Osteocyte (in vitro differentiated cells): ENCODE measurements at regions not wholly inside any gene's neighbourhood (a gene's known extent, or its start where the extent isn't known, plus 50 kb on each side); places are given as distances from the start of the nearest gene placed in this dataset.

Experiments
- DNase-seq: peaks from one replicate; pipeline ENCODE4 v3.0.0; 2021; ENCODE audit warnings: mixed read lengths; ENCODE audit not compliant: unreplicated experiment; ENCODE audit errors: extremely low spot score
- H3K27ac Mint-ChIP-seq: one replicate; pipeline ENCODE4 v1.8.0; 2021; ENCODE audit warnings: mild to moderate bottlenecking, mixed read lengths; ENCODE audit not compliant: unreplicated experiment
- H3K27me3 Mint-ChIP-seq: one replicate; pipeline ENCODE4 v1.8.0; 2021; ENCODE audit warnings: mixed read lengths; ENCODE audit not compliant: unreplicated experiment
- H3K36me3 Mint-ChIP-seq: one replicate; pipeline ENCODE4 v1.8.0; 2021; ENCODE audit warnings: mixed read lengths; ENCODE audit not compliant: unreplicated experiment
- H3K4me1 Mint-ChIP-seq: one replicate; pipeline ENCODE4 v1.8.0; 2021; ENCODE audit warnings: mixed read lengths; ENCODE audit not compliant: unreplicated experiment
- H3K4me3 Mint-ChIP-seq: one replicate; pipeline ENCODE4 v1.8.0; 2021; ENCODE audit warnings: mild to moderate bottlenecking, moderate library complexity, mixed read lengths; ENCODE audit not compliant: unreplicated experiment
- H3K9me3 Mint-ChIP-seq: one replicate; pipeline ENCODE4 v1.8.0; 2021; ENCODE audit warnings: mixed read lengths; ENCODE audit not compliant: unreplicated experiment
- TF ChIP-seq, protein P1 (sequence below): fragments of 200-600 bp; sonication (generic); IDR thresholded peaks from 2 replicates; pipeline ENCODE4 v1.5.0; 2021; ENCODE audit warnings: antibody characterized with exemption, mild to moderate bottlenecking, moderate library complexity

DNA sequence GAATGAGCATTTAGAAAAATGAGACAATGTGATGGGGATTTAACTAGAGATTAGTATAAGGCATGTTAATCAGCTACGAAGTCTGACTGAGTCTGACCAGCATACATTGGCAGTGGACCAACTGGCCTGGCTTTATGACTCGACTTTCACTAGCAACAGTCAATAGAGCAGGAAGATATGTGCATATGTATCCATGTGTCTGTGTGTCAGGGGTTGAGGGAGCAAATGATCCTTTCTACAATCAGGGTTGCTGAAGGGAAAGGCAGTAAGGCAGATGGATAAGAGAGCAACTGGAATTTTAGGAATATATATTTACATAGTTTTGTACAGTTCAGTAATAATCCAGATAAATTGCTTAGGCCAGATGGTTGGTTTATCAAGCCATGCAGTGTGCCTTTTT is 645.6 kb downstream of the PLA2G4A start:
- TF ChIP-seq, protein P1, sequence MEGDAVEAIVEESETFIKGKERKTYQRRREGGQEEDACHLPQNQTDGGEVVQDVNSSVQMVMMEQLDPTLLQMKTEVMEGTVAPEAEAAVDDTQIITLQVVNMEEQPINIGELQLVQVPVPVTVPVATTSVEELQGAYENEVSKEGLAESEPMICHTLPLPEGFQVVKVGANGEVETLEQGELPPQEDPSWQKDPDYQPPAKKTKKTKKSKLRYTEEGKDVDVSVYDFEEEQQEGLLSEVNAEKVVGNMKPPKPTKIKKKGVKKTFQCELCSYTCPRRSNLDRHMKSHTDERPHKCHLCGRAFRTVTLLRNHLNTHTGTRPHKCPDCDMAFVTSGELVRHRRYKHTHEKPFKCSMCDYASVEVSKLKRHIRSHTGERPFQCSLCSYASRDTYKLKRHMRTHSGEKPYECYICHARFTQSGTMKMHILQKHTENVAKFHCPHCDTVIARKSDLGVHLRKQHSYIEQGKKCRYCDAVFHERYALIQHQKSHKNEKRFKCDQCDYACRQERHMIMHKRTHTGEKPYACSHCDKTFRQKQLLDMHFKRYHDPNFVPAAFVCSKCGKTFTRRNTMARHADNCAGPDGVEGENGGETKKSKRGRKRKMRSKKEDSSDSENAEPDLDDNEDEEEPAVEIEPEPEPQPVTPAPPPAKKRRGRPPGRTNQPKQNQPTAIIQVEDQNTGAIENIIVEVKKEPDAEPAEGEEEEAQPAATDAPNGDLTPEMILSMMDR = no peak
- no peaks in the 10 kb centered on the region for H3K27me3 Mint-ChIP-seq
- peaks cover 22% of the 10 kb centered on the region for H3K4me1 Mint-ChIP-seq
- DNase-seq = no peak
- H3K4me3 Mint-ChIP-seq = no peak overlapping the region
- no peak overlapping the region for H3K27ac Mint-ChIP-seq
- peaks cover 20% of the 10 kb centered on the region for H3K9me3 Mint-ChIP-seq
- H3K36me3 Mint-ChIP-seq = no peaks in the 10 kb centered on the region

DNA sequence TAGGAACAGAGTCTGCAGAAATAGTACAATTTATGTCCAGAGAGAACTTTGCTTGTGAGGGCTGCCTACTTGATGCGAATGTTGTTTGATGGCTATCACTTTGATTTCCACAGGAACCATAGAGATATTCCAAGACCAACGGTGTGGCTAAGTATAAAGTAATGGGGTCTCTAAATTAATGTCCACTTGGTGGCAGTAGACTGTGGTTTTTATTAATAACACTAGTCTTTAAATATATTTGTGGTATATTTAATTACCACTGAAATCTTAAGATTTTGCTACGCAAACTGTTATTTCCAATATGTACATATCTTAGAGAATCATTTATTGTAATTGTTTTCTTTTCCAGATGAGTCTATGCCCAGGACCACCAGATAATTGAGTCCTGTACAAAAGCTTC is 647.9 kb downstream of the PLA2G4A start:
- TF ChIP-seq, protein P1 = peak; percentile 48
- H3K36me3 Mint-ChIP-seq = no peaks in the 10 kb centered on the region
- H3K4me3 Mint-ChIP-seq = no peak overlapping the region
- H3K27ac Mint-ChIP-seq = no peak overlapping the region
- DNase-seq = no peak
- no peaks in the 10 kb centered on the region for H3K27me3 Mint-ChIP-seq
- peaks cover 16% of the 10 kb centered on the region for H3K4me1 Mint-ChIP-seq
- H3K9me3 Mint-ChIP-seq = peaks cover 20% of the 10 kb centered on the region

DNA sequence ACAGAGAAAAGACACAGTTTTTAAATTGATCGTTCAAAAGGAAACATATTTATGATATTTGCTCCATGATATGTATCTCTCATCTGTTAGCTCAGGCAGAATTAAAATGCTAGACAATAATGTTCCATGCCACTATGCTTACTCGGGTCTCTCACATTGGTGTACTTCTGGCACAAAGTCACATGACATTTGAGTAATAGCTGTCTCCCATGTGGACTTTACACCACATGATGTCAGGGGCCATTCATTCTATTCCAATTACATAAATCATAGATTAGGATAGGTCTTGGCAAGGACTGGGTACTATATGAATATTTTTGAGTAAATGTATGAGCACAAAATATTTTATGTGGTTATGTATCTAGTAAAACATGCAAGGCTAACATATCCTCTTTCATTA is 648.4 kb downstream of the PLA2G4A start:
- H3K4me3 Mint-ChIP-seq = no peak overlapping the region
- H3K9me3 Mint-ChIP-seq = peaks cover 20% of the 10 kb centered on the region
- H3K4me1 Mint-ChIP-seq = peaks cover 12% of the 10 kb centered on the region
- no peak for DNase-seq
- H3K27ac Mint-ChIP-seq = no peak overlapping the region
- no peaks in the 10 kb centered on the region for H3K27me3 Mint-ChIP-seq
- TF ChIP-seq, protein P1 = no peak
- no peaks in the 10 kb centered on the region for H3K36me3 Mint-ChIP-seq

DNA sequence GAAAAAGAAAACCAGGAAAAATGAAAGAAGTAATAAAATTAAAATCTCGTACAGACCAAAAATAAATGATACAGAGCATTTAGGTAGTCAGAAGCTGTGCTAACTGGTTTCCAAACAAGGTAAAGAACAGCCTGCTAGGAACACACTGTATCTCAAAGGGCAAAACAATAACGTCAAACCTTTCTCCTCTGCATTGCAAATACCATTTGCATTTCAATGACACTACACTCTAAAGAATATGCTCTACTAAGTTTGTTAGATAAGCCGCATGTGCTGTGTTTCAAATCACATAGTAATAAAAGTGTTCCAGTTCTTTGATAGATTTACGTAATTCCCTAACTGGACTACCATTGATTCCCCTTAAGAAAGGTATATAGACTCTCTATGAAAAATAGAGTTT is 648.8 kb downstream of the PLA2G4A start:
- Mint-ChIP-seq H3K27me3 (no peaks in the 10 kb centered on the region), H3K27ac (no peak overlapping the region), H3K9me3 (peaks cover 20% of the 10 kb centered on the region), H3K4me1 (peaks cover 11% of the 10 kb centered on the region), H3K4me3 (no peak overlapping the region), H3K36me3 (no peaks in the 10 kb centered on the region)
- TF ChIP-seq, protein P1 = no peak
- no peak for DNase-seq

DNA sequence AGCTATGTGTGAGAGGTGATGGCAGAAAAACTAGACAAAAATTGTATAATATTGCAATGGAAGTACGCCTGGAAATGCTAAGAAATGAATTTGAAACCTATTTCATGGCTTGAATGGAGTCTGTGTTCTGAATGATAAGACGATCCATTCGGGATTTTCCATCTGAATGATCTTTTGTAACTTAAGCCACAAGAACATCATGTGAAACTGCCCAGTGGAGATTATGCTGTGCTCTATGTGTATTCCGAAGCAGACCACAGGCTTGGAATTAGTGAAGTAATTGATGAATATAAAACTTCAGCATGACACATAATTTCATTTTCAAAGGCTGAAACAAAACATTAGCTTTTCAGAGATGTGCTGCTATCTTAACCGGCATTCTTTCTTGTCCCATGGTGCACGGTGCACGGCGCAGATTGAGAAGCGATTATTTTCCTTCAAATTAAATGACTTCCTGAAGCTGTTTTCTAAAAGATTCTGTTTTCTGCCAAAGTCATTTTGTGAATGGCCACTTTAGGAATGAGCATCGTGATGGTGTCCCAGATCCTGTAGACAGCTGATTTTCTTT is 652.9 kb downstream of the PLA2G4A start:
- Mint-ChIP-seq H3K9me3 (peaks cover 20% of the 10 kb centered on the region), H3K27ac (no peak overlapping the region), H3K27me3 (no peaks in the 10 kb centered on the region), H3K36me3 (no peaks in the 10 kb centered on the region), H3K4me3 (no peak overlapping the region), H3K4me1 (peaks cover 11% of the 10 kb centered on the region)
- TF ChIP-seq, protein P1 = no peak
- DNase-seq = no peak
